ENCODE measurements at regions not wholly inside any gene's neighbourhood (a gene's known extent, or its start where the extent isn't known, plus 50 kb on each side); places are given as distances from the start of the nearest gene placed in this dataset.

GRCh38 chr3:157841029-157841428 lies 265.2 kb downstream of the SHOX2 start:
- H4K91ac ChIP-seq (ENCODE audit: low read length): no peak overlapping the region
- WGBS: 92% methylated on average over 2 of the region's 3 CpGs
- H3K27ac ChIP-seq (ENCODE audit: low read length, poor library complexity, severe bottlenecking): no peak overlapping the region
- no peak overlapping the region for H2BK15ac ChIP-seq (ENCODE audit: low read depth, poor library complexity, severe bottlenecking)
- H4K8ac ChIP-seq (ENCODE audit: low read length): no peak overlapping the region
- H3K79me1 ChIP-seq (replicated peaks; ENCODE audit: low read length, poor library complexity, severe bottlenecking): no peaks in the 10 kb centered on the region
- H2BK5ac ChIP-seq (ENCODE audit: low read depth, low read length, poor library complexity, severe bottlenecking): no peak overlapping the region
- H3K23ac ChIP-seq (ENCODE audit: low read length in 2 of 2): no peak overlapping the region
- no peak for DNase-seq
- no peak overlapping the region for H2BK12ac ChIP-seq (ENCODE audit: low read length in 2 of 2)
- H3K14ac ChIP-seq (ENCODE audit: low read length in 2 of 2): no peak overlapping the region
- H2AK5ac ChIP-seq (ENCODE audit: low read length, severe bottlenecking): no peak overlapping the region
- H3K36me3 ChIP-seq (ENCODE audit: control insufficient read depth in 1 of 2, insufficient read depth in 2 of 2, low read depth in 1 of 2, low read length in 2 of 2): no peaks in the 10 kb centered on the region
- H2AFZ ChIP-seq (ENCODE audit: low read depth, low read length): no peak overlapping the region
- H2BK120ac ChIP-seq (ENCODE audit: low read depth, low read length): no peak overlapping the region
- no peak overlapping the region for H3K4me3 ChIP-seq (ENCODE audit: insufficient read depth in 1 of 2, low read depth in 1 of 2, low read length in 2 of 2)
- no peak overlapping the region for H3K4me2 ChIP-seq (ENCODE audit: low read length, poor library complexity, severe bottlenecking)
- no peak overlapping the region for H3K4ac ChIP-seq (ENCODE audit: low read depth in 1 of 2, low read length in 2 of 2)
- H3K4me1 ChIP-seq (ENCODE audit: control insufficient read depth, insufficient read depth, low read depth, low read length): no peaks in the 10 kb centered on the region
- no peaks in the 10 kb centered on the region for H3K9me3 ChIP-seq (ENCODE audit: control insufficient read depth, low read length)
- no peak overlapping the region for H3K18ac ChIP-seq (ENCODE audit: low read depth in 1 of 2, low read length in 2 of 2)
- no peaks in the 10 kb centered on the region for H3K27me3 ChIP-seq (ENCODE audit: control insufficient read depth in 1 of 2, insufficient read depth in 1 of 2, low read length in 2 of 2)
- H3K9ac ChIP-seq (ENCODE audit: low read length): no peak overlapping the region

GRCh38 chr3:157840564-157840963 lies 265.7 kb downstream of the SHOX2 start:
- H2BK15ac ChIP-seq (ENCODE audit: low read depth, poor library complexity, severe bottlenecking): no peak overlapping the region
- H4K8ac ChIP-seq (ENCODE audit: low read length): no peak overlapping the region
- no peak overlapping the region for H3K18ac ChIP-seq (ENCODE audit: low read depth in 1 of 2, low read length in 2 of 2)
- H3K36me3 ChIP-seq (ENCODE audit: control insufficient read depth in 1 of 2, insufficient read depth in 2 of 2, low read depth in 1 of 2, low read length in 2 of 2): no peaks in the 10 kb centered on the region
- H3K14ac ChIP-seq (ENCODE audit: low read length in 2 of 2): no peak overlapping the region
- H3K27ac ChIP-seq (ENCODE audit: low read length, poor library complexity, severe bottlenecking): no peak overlapping the region
- H3K9ac ChIP-seq (ENCODE audit: low read length): no peak overlapping the region
- no peaks in the 10 kb centered on the region for H3K4me1 ChIP-seq (ENCODE audit: control insufficient read depth, insufficient read depth, low read depth, low read length)
- no peak overlapping the region for H2BK12ac ChIP-seq (ENCODE audit: low read length in 2 of 2)
- H3K27me3 ChIP-seq (ENCODE audit: control insufficient read depth in 1 of 2, insufficient read depth in 1 of 2, low read length in 2 of 2): no peaks in the 10 kb centered on the region
- no peaks in the 10 kb centered on the region for H3K79me1 ChIP-seq (replicated peaks; ENCODE audit: low read length, poor library complexity, severe bottlenecking)
- H2AFZ ChIP-seq (ENCODE audit: low read depth, low read length): no peak overlapping the region
- no peaks in the 10 kb centered on the region for H3K9me3 ChIP-seq (ENCODE audit: control insufficient read depth, low read length)
- H3K4me3 ChIP-seq (ENCODE audit: insufficient read depth in 1 of 2, low read depth in 1 of 2, low read length in 2 of 2): no peak overlapping the region
- no peak overlapping the region for H3K4me2 ChIP-seq (ENCODE audit: low read length, poor library complexity, severe bottlenecking)
- no peak overlapping the region for H3K4ac ChIP-seq (ENCODE audit: low read depth in 1 of 2, low read length in 2 of 2)
- H2BK120ac ChIP-seq (ENCODE audit: low read depth, low read length): no peak overlapping the region
- no peak overlapping the region for H2AK5ac ChIP-seq (ENCODE audit: low read length, severe bottlenecking)
- WGBS: 40% methylated on average over 1 of the region's 2 CpGs
- H2BK5ac ChIP-seq (ENCODE audit: low read depth, low read length, poor library complexity, severe bottlenecking): no peak overlapping the region
- no peak overlapping the region for H4K91ac ChIP-seq (ENCODE audit: low read length)
- H3K23ac ChIP-seq (ENCODE audit: low read length in 2 of 2): no peak overlapping the region
- no peak for DNase-seq

GRCh38 chr3:157838457-157838856 lies 267.8 kb downstream of the SHOX2 start:
- Histone ChIP-seq H3K27me3 (ENCODE audit: control insufficient read depth in 1 of 2, insufficient read depth in 1 of 2, low read length in 2 of 2) (no peaks in the 10 kb centered on the region), H2BK120ac (ENCODE audit: low read depth, low read length) (no peak overlapping the region), H4K8ac (ENCODE audit: low read length) (no peak overlapping the region), H2BK5ac (ENCODE audit: low read depth, low read length, poor library complexity, severe bottlenecking) (no peak overlapping the region), H3K36me3 (ENCODE audit: control insufficient read depth in 1 of 2, insufficient read depth in 2 of 2, low read depth in 1 of 2, low read length in 2 of 2) (no peaks in the 10 kb centered on the region), H3K27ac (ENCODE audit: low read length, poor library complexity, severe bottlenecking) (no peak overlapping the region), H3K9ac (ENCODE audit: low read length) (no peak overlapping the region), H3K18ac (ENCODE audit: low read depth in 1 of 2, low read length in 2 of 2) (no peak overlapping the region), H2BK12ac (ENCODE audit: low read length in 2 of 2) (no peak overlapping the region), H4K91ac (ENCODE audit: low read length) (no peak overlapping the region), H3K4ac (ENCODE audit: low read depth in 1 of 2, low read length in 2 of 2) (no peak overlapping the region), H2AK5ac (ENCODE audit: low read length, severe bottlenecking) (no peak overlapping the region), H3K4me1 (ENCODE audit: control insufficient read depth, insufficient read depth, low read depth, low read length) (no peaks in the 10 kb centered on the region), H3K23ac (ENCODE audit: low read length in 2 of 2) (no peak overlapping the region), H3K14ac (ENCODE audit: low read length in 2 of 2) (no peak overlapping the region), H2BK15ac (ENCODE audit: low read depth, poor library complexity, severe bottlenecking) (no peak overlapping the region), H2AFZ (ENCODE audit: low read depth, low read length) (no peak overlapping the region), H3K9me3 (ENCODE audit: control insufficient read depth, low read length) (no peaks in the 10 kb centered on the region), H3K4me2 (ENCODE audit: low read length, poor library complexity, severe bottlenecking) (no peak overlapping the region), H3K79me1 (replicated peaks; ENCODE audit: low read length, poor library complexity, severe bottlenecking) (no peaks in the 10 kb centered on the region), H3K4me3 (ENCODE audit: insufficient read depth in 1 of 2, low read depth in 1 of 2, low read length in 2 of 2) (no peak overlapping the region)
- WGBS: 90% methylated on average over 7 of the region's 7 CpGs
- DNase-seq: no peak

GRCh38 chr3:157837336-157837735 lies 268.9 kb downstream of the SHOX2 start:
- Histone ChIP-seq H3K4ac (ENCODE audit: low read depth in 1 of 2, low read length in 2 of 2) (no peak overlapping the region), H3K27me3 (ENCODE audit: control insufficient read depth in 1 of 2, insufficient read depth in 1 of 2, low read length in 2 of 2) (no peaks in the 10 kb centered on the region), H4K91ac (ENCODE audit: low read length) (no peak overlapping the region), H3K27ac (ENCODE audit: low read length, poor library complexity, severe bottlenecking) (no peak overlapping the region), H3K4me3 (ENCODE audit: insufficient read depth in 1 of 2, low read depth in 1 of 2, low read length in 2 of 2) (no peak overlapping the region), H3K9me3 (ENCODE audit: control insufficient read depth, low read length) (no peaks in the 10 kb centered on the region), H3K4me1 (ENCODE audit: control insufficient read depth, insufficient read depth, low read depth, low read length) (no peaks in the 10 kb centered on the region), H2BK5ac (ENCODE audit: low read depth, low read length, poor library complexity, severe bottlenecking) (no peak overlapping the region), H2AFZ (ENCODE audit: low read depth, low read length) (no peak overlapping the region), H2BK15ac (ENCODE audit: low read depth, poor library complexity, severe bottlenecking) (no peak overlapping the region), H3K18ac (ENCODE audit: low read depth in 1 of 2, low read length in 2 of 2) (no peak overlapping the region), H3K36me3 (ENCODE audit: control insufficient read depth in 1 of 2, insufficient read depth in 2 of 2, low read depth in 1 of 2, low read length in 2 of 2) (no peaks in the 10 kb centered on the region), H2BK12ac (ENCODE audit: low read length in 2 of 2) (no peak overlapping the region), H3K79me1 (replicated peaks; ENCODE audit: low read length, poor library complexity, severe bottlenecking) (no peaks in the 10 kb centered on the region), H3K14ac (ENCODE audit: low read length in 2 of 2) (no peak overlapping the region), H2AK5ac (ENCODE audit: low read length, severe bottlenecking) (no peak overlapping the region), H4K8ac (ENCODE audit: low read length) (no peak overlapping the region), H3K4me2 (ENCODE audit: low read length, poor library complexity, severe bottlenecking) (no peak overlapping the region), H2BK120ac (ENCODE audit: low read depth, low read length) (no peak overlapping the region), H3K23ac (ENCODE audit: low read length in 2 of 2) (no peak overlapping the region), H3K9ac (ENCODE audit: low read length) (no peak overlapping the region)
- no peak for DNase-seq
- no CpG with 5 or more reads among the region's 1 CpG for WGBS

All from mesenchymal stem cell (in vitro differentiated cells and primary cell).